CD14-positive monocyte (primary cell): ENCODE measurements at regions not wholly inside any gene's neighbourhood (a gene's known extent, or its start where the extent isn't known, plus 50 kb on each side); places are given as distances from the start of the nearest gene placed in this dataset.

Source experiments
- DNase-seq, 3 donors: peaks; one replicate each; pipeline ENCODE4 v3.0.0-alpha.2; 2011 to 2022
- H2AFZ ChIP-seq: 2 replicates; pipeline ENCODE4 v1.6.0; 2012; ENCODE audit warnings: mild to moderate bottlenecking, low read depth, low read length, inconsistent platforms; ENCODE audit not compliant: insufficient read depth, poor library complexity, severe bottlenecking
- H3K27ac ChIP-seq, 2 donors: 1 replicate in 1 of 2; 2 replicates in 1 of 2; pipeline ENCODE4 v1.5.1; 2012 to 2013; ENCODE audit warnings: low read length in 2 of 2, control low read depth in 1 of 2, inconsistent platforms in 1 of 2, low read depth in 1 of 2, mild to moderate bottlenecking in 1 of 2
- H3K27me3 ChIP-seq, 2 donors: one replicate each; pipeline versions ENCODE4 v1.6.0 to v1.6.1; 2011 to 2013; ENCODE audit warnings: low read length in 2 of 2; ENCODE audit not compliant: control insufficient read depth in 2 of 2, insufficient read depth in 2 of 2
- H3K36me3 ChIP-seq, 2 donors: replicated peaks in 1 of 2; 1 replicate in 1 of 2; 2 replicates in 1 of 2; pipeline versions ENCODE4 v1.5.1 to v1.6.1; 2012 to 2013; ENCODE audit warnings: low read length in 2 of 2, control low read depth in 1 of 2, inconsistent platforms in 1 of 2, mild to moderate bottlenecking in 1 of 2; ENCODE audit not compliant: insufficient read depth in 2 of 2, control insufficient read depth in 1 of 2
- H3K4me1 ChIP-seq, 2 donors: 1 replicate in 1 of 2; 2 replicates in 1 of 2; pipeline versions ENCODE4 v1.5.1 to v1.6.1; 2012 to 2013; ENCODE audit warnings: low read length in 2 of 2, control low read depth in 1 of 2, inconsistent platforms in 1 of 2, mild to moderate bottlenecking in 1 of 2, moderate library complexity in 1 of 2; ENCODE audit not compliant: insufficient read depth in 2 of 2, control insufficient read depth in 1 of 2
- H3K4me2 ChIP-seq: replicated peaks from 2 replicates; pipeline ENCODE3; 2012; ENCODE audit warnings: low read length, moderate library complexity, mild to moderate bottlenecking; ENCODE audit not compliant: poor library complexity, severe bottlenecking; ENCODE audit errors: extremely low read depth
- H3K4me3 ChIP-seq, 3 experiments: fragments of 200-600 bp in 1 of 3; sonication (generic) in 1 of 3; replicated peaks in 1 of 3; 1 replicate in 2 of 3; 2 replicates in 1 of 3; pipeline ENCODE4 v1.5.1; 2011 to 2013; ENCODE audit warnings: low read length in 3 of 3, mild to moderate bottlenecking in 3 of 3, control low read depth in 2 of 3, low read depth in 2 of 3, inconsistent platforms in 1 of 3, moderate library complexity in 1 of 3
- H3K79me2 ChIP-seq: 2 replicates; pipeline ENCODE4 v1.6.0; 2012; ENCODE audit warnings: mild to moderate bottlenecking, control low read depth, inconsistent platforms, low read length, moderate library complexity; ENCODE audit not compliant: insufficient read depth
- H3K9ac ChIP-seq: 2 replicates; pipeline ENCODE4 v1.6.0; 2017; ENCODE audit warnings: low read length, mild to moderate bottlenecking; ENCODE audit not compliant: insufficient read depth, poor library complexity, severe bottlenecking
- H3K9me3 ChIP-seq, 2 donors: replicated peaks in 1 of 2; 1 replicate in 1 of 2; 2 replicates in 1 of 2; pipeline versions ENCODE4 v1.5.1 to v1.6.1; 2012 to 2013; ENCODE audit warnings: low read length in 2 of 2, control low read depth in 1 of 2; ENCODE audit not compliant: control insufficient read depth in 1 of 2, insufficient read depth in 1 of 2
- H4K20me1 ChIP-seq: 2 replicates; pipeline ENCODE4 v1.6.0; 2012; ENCODE audit warnings: mild to moderate bottlenecking, low read length, control low read depth, moderate library complexity; ENCODE audit not compliant: insufficient read depth
- H3K27ac Mint-ChIP-seq, 7 donors: one replicate each; pipeline ENCODE4 v1.8.0; 2020; ENCODE audit warnings: mild to moderate bottlenecking in 7 of 7, mixed read lengths in 7 of 7, moderate library complexity in 6 of 7, inconsistent platforms in 2 of 7
- H3K27me3 Mint-ChIP-seq, 3 donors: one replicate each; pipeline ENCODE4 v1.8.0; 2021 to 2022; ENCODE audit warnings: low read depth in 3 of 3, mild to moderate bottlenecking in 3 of 3, mixed read lengths in 3 of 3, moderate library complexity in 3 of 3, inconsistent platforms in 1 of 3
- H3K36me3 Mint-ChIP-seq, 2 donors: one replicate each; pipeline ENCODE4 v1.8.0; 2020; ENCODE audit warnings: mixed read lengths in 2 of 2, inconsistent platforms in 1 of 2, mild to moderate bottlenecking in 1 of 2
- H3K4me1 Mint-ChIP-seq: one replicate; pipeline ENCODE4 v1.8.0; 2020; ENCODE audit warnings: mild to moderate bottlenecking, mixed read lengths
- H3K4me3 Mint-ChIP-seq, 2 donors: one replicate each; pipeline ENCODE4 v1.8.0; 2020; ENCODE audit warnings: mild to moderate bottlenecking in 2 of 2, mixed read lengths in 2 of 2, moderate library complexity in 1 of 2
- H3K9me3 Mint-ChIP-seq, 7 donors: one replicate each; pipeline ENCODE4 v1.8.0; 2020 to 2022; ENCODE audit warnings: mixed read lengths in 7 of 7, mild to moderate bottlenecking in 6 of 7, moderate library complexity in 6 of 7, inconsistent platforms in 2 of 7
- WGBS: methylation state at CpG from one replicate; pipeline ENCODE4 v1.1.5; 2013; ENCODE audit warnings: missing lambda C conversion rate; ENCODE audit not compliant: insufficient coverage; 5-methylcytosine and 5-hydroxymethylcytosine counted together
- intact Hi-C, 2 donors: fragments of 100-400 bp; cut with micrococcal nuclease; formaldehyde crosslinking; loops; one replicate each; pipeline versions ENCODE4 v1.15.0 to v1.15.1; 2023
- TF ChIP-seq, protein P1 (sequence below): fragments of 200-600 bp; IDR thresholded peaks from one replicate; pipeline ENCODE4 v1.8.0; 2022; ENCODE audit warnings: antibody characterized with exemption, mild to moderate bottlenecking

DNA sequence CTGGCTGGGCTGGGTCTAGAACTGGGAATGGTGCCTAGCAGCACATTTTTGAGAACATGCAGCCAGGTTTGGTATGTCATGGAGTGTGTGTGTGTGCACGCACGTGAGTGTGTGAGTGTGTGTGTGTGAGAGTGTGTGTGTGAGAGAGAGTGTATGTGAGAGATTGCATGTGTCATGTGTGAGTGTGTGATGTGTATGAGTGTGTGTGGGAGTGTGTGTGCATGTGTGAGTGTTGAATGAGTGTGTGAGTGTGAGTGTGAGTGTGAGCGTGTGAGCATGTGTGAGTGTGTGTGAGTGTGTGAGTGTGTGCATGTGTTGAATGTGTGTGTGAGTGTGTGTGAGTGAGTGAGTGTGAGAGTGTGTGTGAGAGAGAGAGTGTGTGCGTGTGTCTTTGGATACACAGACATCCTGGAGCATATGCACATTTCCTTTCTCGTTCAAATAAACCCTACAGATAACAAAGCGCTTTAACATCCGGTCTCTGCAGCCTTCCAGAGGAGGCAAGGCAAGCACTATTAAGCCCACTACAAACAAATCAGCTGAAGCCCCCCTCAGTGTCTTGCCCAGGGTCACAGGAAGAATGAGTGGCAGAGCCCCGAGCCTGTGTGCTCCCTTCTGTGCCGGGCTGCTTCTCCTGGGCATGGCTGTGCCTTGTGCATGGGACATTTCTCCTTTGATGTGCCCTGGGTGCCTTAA lies 108.7 kb upstream of the ETV6 start:
- intact Hi-C loops = no loop called here
- peaks cover 6 to 7% of the 10 kb centered on the region in 2 donors for H3K4me1 ChIP-seq
- H2AFZ ChIP-seq = no peak overlapping the region
- H3K36me3 Mint-ChIP-seq = no peaks in the 10 kb centered on the region
- H3K27me3 ChIP-seq = no peaks in the 10 kb centered on the region
- no peak overlapping the region for H3K4me2 ChIP-seq
- H3K79me2 ChIP-seq = no peaks in the 10 kb centered on the region
- peaks cover 0 to 7% (median 2%) of the 10 kb centered on the region in 7 donors for H3K9me3 Mint-ChIP-seq
- no peak overlapping the region for H3K27ac ChIP-seq
- H3K4me3 ChIP-seq = no peak overlapping the region
- no peaks in the 10 kb centered on the region for H4K20me1 ChIP-seq
- H3K27ac Mint-ChIP-seq = no peak overlapping the region
- no peak overlapping the region for H3K9ac ChIP-seq
- DNase-seq = no peak
- no peaks in the 10 kb centered on the region for H3K36me3 ChIP-seq
- TF ChIP-seq, protein P1, sequence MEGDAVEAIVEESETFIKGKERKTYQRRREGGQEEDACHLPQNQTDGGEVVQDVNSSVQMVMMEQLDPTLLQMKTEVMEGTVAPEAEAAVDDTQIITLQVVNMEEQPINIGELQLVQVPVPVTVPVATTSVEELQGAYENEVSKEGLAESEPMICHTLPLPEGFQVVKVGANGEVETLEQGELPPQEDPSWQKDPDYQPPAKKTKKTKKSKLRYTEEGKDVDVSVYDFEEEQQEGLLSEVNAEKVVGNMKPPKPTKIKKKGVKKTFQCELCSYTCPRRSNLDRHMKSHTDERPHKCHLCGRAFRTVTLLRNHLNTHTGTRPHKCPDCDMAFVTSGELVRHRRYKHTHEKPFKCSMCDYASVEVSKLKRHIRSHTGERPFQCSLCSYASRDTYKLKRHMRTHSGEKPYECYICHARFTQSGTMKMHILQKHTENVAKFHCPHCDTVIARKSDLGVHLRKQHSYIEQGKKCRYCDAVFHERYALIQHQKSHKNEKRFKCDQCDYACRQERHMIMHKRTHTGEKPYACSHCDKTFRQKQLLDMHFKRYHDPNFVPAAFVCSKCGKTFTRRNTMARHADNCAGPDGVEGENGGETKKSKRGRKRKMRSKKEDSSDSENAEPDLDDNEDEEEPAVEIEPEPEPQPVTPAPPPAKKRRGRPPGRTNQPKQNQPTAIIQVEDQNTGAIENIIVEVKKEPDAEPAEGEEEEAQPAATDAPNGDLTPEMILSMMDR = no peak
- peaks cover 11% of the 10 kb centered on the region for H3K4me1 Mint-ChIP-seq
- no peak overlapping the region for H3K4me3 Mint-ChIP-seq
- 84% methylated on average over 6 of the region's 9 CpGs for WGBS
- peaks cover 0 to 3% (median 0%) of the 10 kb centered on the region in 3 donors for H3K27me3 Mint-ChIP-seq
- H3K9me3 ChIP-seq = no peaks in the 10 kb centered on the region

DNA sequence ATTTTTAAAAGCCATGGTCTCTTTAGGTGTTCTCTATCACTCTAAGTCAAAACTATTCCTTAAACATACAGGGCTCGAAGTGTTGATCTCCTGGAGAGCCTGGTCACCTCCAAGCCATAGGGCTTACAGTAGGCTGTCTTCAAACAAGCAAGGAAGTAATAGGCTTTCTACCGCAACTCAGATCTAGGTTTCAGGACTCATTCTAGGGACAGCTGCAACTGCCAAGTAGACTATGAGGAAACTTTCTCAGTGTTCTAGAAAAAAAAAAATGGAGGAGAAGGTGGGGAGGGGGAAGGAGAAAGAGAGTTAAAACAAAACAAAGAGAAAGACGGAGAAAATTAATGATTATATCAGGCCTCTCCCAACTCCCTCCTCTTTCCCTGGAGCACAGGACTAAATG lies 106.9 kb upstream of the ETV6 start:
- no peaks in the 10 kb centered on the region for H3K79me2 ChIP-seq

More for the DNA sequence above, 106.9 kb upstream of the ETV6 start:
- no peak overlapping the region for H3K27ac ChIP-seq
- TF ChIP-seq, protein P1 = no peak
- H3K4me1 ChIP-seq = peaks cover 9 to 11% of the 10 kb centered on the region in 2 donors
- H3K9me3 Mint-ChIP-seq = peaks cover 0 to 7% (median 0%) of the 10 kb centered on the region in 7 donors
- no peaks in the 10 kb centered on the region for H3K9me3 ChIP-seq
- DNase-seq = no peak
- peaks cover 0 to 3% (median 2%) of the 10 kb centered on the region in 3 donors for H3K27me3 Mint-ChIP-seq
- WGBS = no CpG with 5 or more reads among the region's 3 CpGs
- no peaks in the 10 kb centered on the region for H4K20me1 ChIP-seq
- intact Hi-C loops = no loop called here
- H3K4me3 Mint-ChIP-seq = no peak overlapping the region
- no peaks in the 10 kb centered on the region for H3K36me3 ChIP-seq
- H3K9ac ChIP-seq = no peak overlapping the region
- no peak overlapping the region for H3K4me2 ChIP-seq
- no peak overlapping the region for H2AFZ ChIP-seq
- peaks cover 18% of the 10 kb centered on the region for H3K4me1 Mint-ChIP-seq
- no peak overlapping the region for H3K27ac Mint-ChIP-seq
- no peaks in the 10 kb centered on the region for H3K36me3 Mint-ChIP-seq
- no peak overlapping the region for H3K4me3 ChIP-seq
- no peaks in the 10 kb centered on the region for H3K27me3 ChIP-seq
